HepG2 (cell line): ENCODE measurements at regions not wholly inside any gene's neighbourhood (a gene's known extent, or its start where the extent isn't known, plus 50 kb on each side); places are given as distances from the start of the nearest gene placed in this dataset.

ENCODE experiments used
- ATAC-seq: fragments of 200-7000 bp; cut with Tn5 transposase; 3 replicates; pipeline ENCODE4 v1.9.1; 2020; ENCODE audit warnings: mild to moderate bottlenecking, moderate library complexity
- BruUV-seq: library from RNA; stranded (reverse); fragments of 400-500 nt; replicated peaks from 2 replicates; lab custom pipeline; 2021; lab: Mats Ljungman, UMichigan
- CTCF ChIA-PET: fragments of 300-600 bp; formaldehyde crosslinking; extraction: SDS; loops from one replicate; lab custom pipeline; 2021; ENCODE audit warnings: low total read pairs, inconsistent platforms, low intra/inter-chr PET ratio; lab: Yijun Ruan, JAX
- POLR2A ChIA-PET: fragments of 350-600 bp; sonication (Branson Sonifier 250); formaldehyde crosslinking; loops from one replicate; lab custom pipeline; 2020; ENCODE audit warnings: antibody characterized with exemption, inconsistent platforms; lab: Yijun Ruan, JAX
- DNase-seq: peaks from one replicate; pipeline ENCODE4 v3.0.0-alpha.2; 2015; ENCODE audit warnings: low spot score
- FAIRE-seq: peaks from 3 replicates; lab custom pipeline; 2011; peaks lifted over from hg19 to GRCh38; lab: Jason Lieb, UNC
- H2AFZ ChIP-seq: one replicate; pipeline ENCODE4 v1.6.1; 2011; ENCODE audit warnings: low read length, inconsistent platforms
- H3K27ac ChIP-seq: fragments of 300-600 bp; 3 replicates; pipeline ENCODE4 v1.8.0; 2011; ENCODE audit warnings: mixed run types, mild to moderate bottlenecking, mixed read lengths, low read length, inconsistent platforms; ENCODE audit not compliant: insufficient read depth; ENCODE audit errors: extremely low read length
- H3K27me3 ChIP-seq, 2 experiments: fragments of 200-600 bp in 1 of 2; 2 replicates in 1 of 2; 3 replicates in 1 of 2; pipeline versions ENCODE4 v1.6.0 to v1.8.0; 2011; ENCODE audit warnings: low read length in 2 of 2, mild to moderate bottlenecking in 2 of 2, moderate library complexity in 2 of 2, inconsistent platforms in 1 of 2; ENCODE audit not compliant: insufficient read depth in 2 of 2, control insufficient read depth in 1 of 2
- H3K36me3 ChIP-seq, 2 experiments: fragments of 200-600 bp in 1 of 2; replicated peaks in 1 of 2; 2 replicates in 1 of 2; 3 replicates in 1 of 2; pipeline versions ENCODE4 v1.5.1 to v1.8.0; 2011; ENCODE audit warnings: low read length in 2 of 2, inconsistent platforms in 1 of 2; ENCODE audit not compliant: insufficient read depth in 2 of 2, control insufficient read depth in 1 of 2
- H3K4me1 ChIP-seq: 2 replicates; pipeline ENCODE4 v1.5.1; 2012; ENCODE audit warnings: low read length, inconsistent platforms; ENCODE audit not compliant: insufficient read depth
- H3K4me2 ChIP-seq: 2 replicates; pipeline ENCODE4 v1.6.0; 2011; ENCODE audit warnings: low read depth, low read length, inconsistent platforms
- H3K4me3 ChIP-seq, 3 experiments: fragments of 200-600 bp in 1 of 3; sonication (generic), shearing (Covaris generic) in 1 of 3; replicated peaks in 1 of 3; 2 replicates each; pipeline ENCODE4 v1.5.1; 2011 to 2016; ENCODE audit warnings: low read length in 3 of 3, inconsistent platforms in 2 of 3, low read depth in 2 of 3, mild to moderate bottlenecking in 2 of 3, control low read depth in 1 of 3, mixed read lengths in 1 of 3; ENCODE audit not compliant: insufficient read depth in 1 of 3
- H3K79me2 ChIP-seq: one replicate; pipeline ENCODE4 v1.6.1; 2011; ENCODE audit warnings: low read length, inconsistent platforms; ENCODE audit not compliant: insufficient read depth
- H3K9ac ChIP-seq: 2 replicates; pipeline ENCODE4 v1.6.0; 2011; ENCODE audit warnings: mild to moderate bottlenecking, low read depth, low read length, inconsistent platforms; ENCODE audit not compliant: insufficient read depth
- H3K9me3 ChIP-seq: 2 replicates; pipeline ENCODE4 v1.5.1; 2012; ENCODE audit warnings: mild to moderate bottlenecking, low read length
- H4K20me1 ChIP-seq: 2 replicates; pipeline ENCODE4 v1.6.0; 2011; ENCODE audit warnings: inconsistent platforms, mild to moderate bottlenecking, low read length, moderate library complexity; ENCODE audit not compliant: insufficient read depth
- FOXM1 ChIP-seq: sonication (generic); formaldehyde crosslinking; IDR thresholded peaks from 2 replicates; pipeline ENCODE4 v1.5.0; 2020; ENCODE audit warnings: missing genetic modification reagents
- PRDM10 ChIP-seq: sonication (generic); formaldehyde crosslinking; IDR thresholded peaks from 2 replicates; pipeline ENCODE4 v1.4.0; 2020; ENCODE audit warnings: low read depth, missing genetic modification reagents
- TP53 ChIP-seq: sonication (generic); formaldehyde crosslinking; conservative IDR thresholded peaks from 2 replicates; pipeline ENCODE4 v1.4.0; 2020; ENCODE audit warnings: missing genetic modification reagents
- ZNF512B ChIP-seq: sonication (generic); formaldehyde crosslinking; IDR thresholded peaks from 2 replicates; pipeline ENCODE4 v1.5.1; 2020; ENCODE audit warnings: missing genetic modification reagents, mild to moderate bottlenecking, borderline replicate concordance
- ZNF784 ChIP-seq: sonication (generic); formaldehyde crosslinking; IDR thresholded peaks from 2 replicates; pipeline ENCODE4 v1.5.1; 2020; ENCODE audit warnings: missing genetic modification reagents, mild to moderate bottlenecking, borderline replicate concordance
- WGBS: methylation state at CpG from one replicate; pipeline ENCODE4 v1.1.6; 2017; ENCODE audit warnings: low lambda C conversion rate; 5-methylcytosine and 5-hydroxymethylcytosine counted together
- in situ Hi-C: cut with HindIII; loops from 2 replicates; pipeline ENCODE4 v1.10.0; 2017; ENCODE audit warnings: low pct_unique_long_range_greater_than_20kb; ENCODE audit not compliant: extremely low pct_ligation_motif_present
- intact Hi-C: fragments of 100-400 bp; cut with micrococcal nuclease; formaldehyde crosslinking; loops from one replicate; pipeline ENCODE4 v1.10.0; 2022; ENCODE audit not compliant: unreplicated experiment

GRCh38 chr12:91892081-91892855, 253.4 kb downstream of the BTG1 start:
- 12% methylated on average over 4 of the region's 4 CpGs for WGBS
- no peak for ATAC-seq
- Histone ChIP-seq H2AFZ (no peak overlapping the region), H3K9me3 (no peaks in the 10 kb centered on the region), H3K4me1 (no peaks in the 10 kb centered on the region), H3K36me3 (no peaks in the 10 kb centered on the region), H3K9ac (no peak overlapping the region), H3K4me3 (no peak overlapping the region), H3K27ac (no peak overlapping the region), H3K4me2 (no peak overlapping the region), H3K27me3 (no peaks in the 10 kb centered on the region), H3K79me2 (no peaks in the 10 kb centered on the region), H4K20me1 (no peaks in the 10 kb centered on the region)
- no peak for FAIRE-seq
- ChIA-PET POLR2A (no interaction called here), CTCF (no interaction called here)
- intact Hi-C loops (no loop called here), in situ Hi-C loops (no loop called here)
- no TSS peak for BruUV-seq
- TF ChIP-seq FOXM1 (CRISPR knock-in tag), result no peak
- TF ChIP-seq TP53 (CRISPR knock-in tag), result no peak
- TF ChIP-seq PRDM10 (CRISPR knock-in tag), result no peak
- no peak for TF ChIP-seq ZNF784 (CRISPR knock-in tag)
- TF ChIP-seq ZNF512B (CRISPR knock-in tag), result no peak
- DNase-seq, result no peak
